GM12878 (cell line): ENCODE measurements at regions not wholly inside any gene's neighbourhood (a gene's known extent, or its start where the extent isn't known, plus 50 kb on each side); places are given as distances from the start of the nearest gene placed in this dataset.

ENCODE experiments used
- ATAC-seq: fragments of 200-7000 bp; cut with Tn5 transposase; 3 replicates; pipeline ENCODE4 v1.9.1; 2020; ENCODE audit warnings: mild to moderate bottlenecking, moderate library complexity
- BruUV-seq: library from RNA; stranded (reverse); fragments of 400-500 nt; replicated peaks from 2 replicates; lab custom pipeline; 2021; lab: Mats Ljungman, UMichigan
- CTCF ChIA-PET: fragments of 300-600 bp; sonication (Branson Sonifier 250); formaldehyde crosslinking; extraction: SDS; loops from one replicate; lab custom pipeline; 2021; ENCODE audit warnings: inconsistent platforms; lab: Yijun Ruan, JAX
- POLR2A ChIA-PET: fragments of 350-600 bp; formaldehyde crosslinking; extraction: SDS; loops from one replicate; lab custom pipeline; 2021; ENCODE audit warnings: inconsistent platforms; lab: Charles Lee
- RAD21 ChIA-PET: fragments of 300-600 bp; sonication (Branson Sonifier 250); formaldehyde crosslinking; loops from one replicate; lab custom pipeline; 2023; ENCODE audit warnings: antibody characterized with exemption; ENCODE audit not compliant: unreplicated experiment; lab: Charles Lee
- SMC1A ChIA-PET: fragments of 300-600 bp; sonication (Branson Sonifier 250); formaldehyde crosslinking; loops from one replicate; lab custom pipeline; 2023; ENCODE audit not compliant: unreplicated experiment, uncharacterized antibody; lab: Charles Lee
- DNase-seq: peaks from one replicate; pipeline ENCODE4 v3.0.0-alpha.2; 2011; ENCODE audit warnings: low read depth, low spot score
- FAIRE-seq: peaks from 3 replicates; lab custom pipeline; 2011; peaks lifted over from hg19 to GRCh38; lab: Jason Lieb, UNC
- H2AFZ ChIP-seq: 2 replicates; pipeline ENCODE4 v1.6.0; 2011; ENCODE audit warnings: low read depth, low read length, control low read depth; ENCODE audit not compliant: control insufficient read depth
- H3K27ac ChIP-seq: 2 replicates; pipeline ENCODE4 v1.5.1; 2011; ENCODE audit warnings: control low read depth; ENCODE audit not compliant: control insufficient read depth, insufficient read depth
- H3K27me3 ChIP-seq, 2 experiments: replicated peaks in 1 of 2; 2 replicates each; pipeline versions ENCODE4 v1.6.0 to v1.6.1; 2011; ENCODE audit warnings: low read length in 1 of 2; ENCODE audit not compliant: control insufficient read depth in 2 of 2, insufficient read depth in 2 of 2
- H3K36me3 ChIP-seq, 2 experiments: 2 replicates each; pipeline ENCODE4 v1.5.1; 2011; ENCODE audit warnings: low read length in 1 of 2; ENCODE audit not compliant: control insufficient read depth in 2 of 2, insufficient read depth in 2 of 2
- H3K4me1 ChIP-seq: 2 replicates; pipeline ENCODE4 v1.6.1; 2011; ENCODE audit warnings: mild to moderate bottlenecking, low read length, moderate library complexity, mixed read lengths; ENCODE audit not compliant: control insufficient read depth, insufficient read depth
- H3K4me2 ChIP-seq: 2 replicates; pipeline ENCODE4 v1.6.0; 2011; ENCODE audit warnings: control low read depth; ENCODE audit not compliant: control insufficient read depth, insufficient read depth
- H3K4me3 ChIP-seq: fragments of 200-600 bp; sonication (generic); 2 replicates; pipeline ENCODE4 v1.5.1; 2016
- H3K79me2 ChIP-seq: 2 replicates; pipeline ENCODE4 v1.6.0; 2011; ENCODE audit warnings: low read length; ENCODE audit not compliant: control insufficient read depth, insufficient read depth
- H3K9ac ChIP-seq: 2 replicates; pipeline ENCODE4 v1.8.0; 2011; ENCODE audit warnings: low read length, control low read depth, mixed read lengths; ENCODE audit not compliant: control insufficient read depth, insufficient read depth
- H3K9me3 ChIP-seq: replicated peaks from 3 replicates; pipeline ENCODE4 v1.5.1; 2011; ENCODE audit warnings: mild to moderate bottlenecking, low read length; ENCODE audit not compliant: control insufficient read depth, insufficient read depth
- H4K20me1 ChIP-seq: 2 replicates; pipeline ENCODE4 v1.6.0; 2011; ENCODE audit not compliant: control insufficient read depth, insufficient read depth
- ATF2 ChIP-seq: IDR thresholded peaks from 2 replicates; pipeline ENCODE4 v1.6.1; 2012; ENCODE audit warnings: low read length, inconsistent platforms
- BCL11A ChIP-seq: IDR thresholded peaks from 2 replicates; pipeline ENCODE4 v1.6.1; 2011; ENCODE audit warnings: low read depth, low read length
- BMI1 ChIP-seq: fragments of 450-650 bp; IDR thresholded peaks from 2 replicates; pipeline ENCODE4 v1.6.1; 2016; ENCODE audit warnings: mild to moderate bottlenecking, moderate library complexity, borderline replicate concordance
- CEBPZ ChIP-seq: fragments of 150-350 bp; IDR thresholded peaks from 2 replicates; pipeline ENCODE4 v1.6.1; 2016; ENCODE audit warnings: low read depth, low read length
- ESRRA ChIP-seq: IDR thresholded peaks from 2 replicates; pipeline ENCODE4 v1.6.1; 2012; ENCODE audit warnings: mild to moderate bottlenecking, low read length, improper control_type of control experiment
- ETV6 ChIP-seq, 2 experiments: fragments of 450-650 bp in 1 of 2; IDR thresholded peaks in 1 of 2; conservative IDR thresholded peaks in 1 of 2; 2 replicates each; pipeline ENCODE4 v1.6.1; 2014; ENCODE audit warnings: antibody characterized with exemption in 1 of 2, borderline replicate concordance in 1 of 2, low read depth in 1 of 2, mild to moderate bottlenecking in 1 of 2, moderate library complexity in 1 of 2
- FOXM1 ChIP-seq: IDR thresholded peaks from 2 replicates; pipeline ENCODE4 v1.6.1; 2012; ENCODE audit warnings: low read depth, mild to moderate bottlenecking, inconsistent platforms, low read length, moderate library complexity
- HDAC2 ChIP-seq: fragments of 200-600 bp; sonication (generic); IDR thresholded peaks from 2 replicates; pipeline ENCODE4 v1.6.1; 2017
- PKNOX1 ChIP-seq: fragments of 450-650 bp; IDR thresholded peaks from 2 replicates; pipeline ENCODE4 v1.6.1; 2016; ENCODE audit warnings: mild to moderate bottlenecking
- POLR2AphosphoS5 ChIP-seq: IDR thresholded peaks from 2 replicates; pipeline ENCODE4 v1.6.1; 2011; ENCODE audit warnings: mild to moderate bottlenecking, low read length, inconsistent platforms
- RCOR1 ChIP-seq: conservative IDR thresholded peaks from 2 replicates; pipeline ENCODE4 v1.6.1; 2012; ENCODE audit warnings: low read depth, low read length, improper control_type of control experiment
- SIX5 ChIP-seq: IDR thresholded peaks from 2 replicates; pipeline ENCODE4 v1.6.1; 2011; ENCODE audit warnings: mild to moderate bottlenecking, low read depth, low read length, moderate library complexity; ENCODE audit not compliant: severe bottlenecking
- SREBF1 ChIP-seq: IDR thresholded peaks from 2 replicates; pipeline ENCODE4 v1.6.1; 2012; ENCODE audit warnings: mild to moderate bottlenecking, low read length
- ZBTB33 ChIP-seq: fragments of 450-650 bp; IDR thresholded peaks from 2 replicates; pipeline ENCODE4 v1.6.1; 2017; ENCODE audit warnings: mild to moderate bottlenecking
- ZNF24 ChIP-seq: fragments of 450-650 bp; IDR thresholded peaks from 2 replicates; pipeline ENCODE4 v1.6.1; 2017; ENCODE audit warnings: antibody characterized with exemption, mild to moderate bottlenecking
- ZNF622 ChIP-seq: fragments of 450-650 bp; IDR thresholded peaks from 2 replicates; pipeline ENCODE4 v1.6.1; 2017; ENCODE audit warnings: mild to moderate bottlenecking, inconsistent platforms
- ZSCAN29 ChIP-seq: fragments of 450-650 bp; IDR thresholded peaks from 2 replicates; pipeline ENCODE4 v1.6.1; 2017; ENCODE audit warnings: mild to moderate bottlenecking, moderate library complexity
- WGBS: methylation state at CpG from one replicate; pipeline ENCODE4 v1.1.6; 2016; ENCODE audit warnings: low lambda C conversion rate; ENCODE audit not compliant: insufficient replicate concordance, insufficient coverage; ENCODE audit errors: missing lambda C conversion rate; 5-methylcytosine and 5-hydroxymethylcytosine counted together
- in situ Hi-C: fragments of 300-500 bp; cut with MboI; formaldehyde crosslinking; loops from 9 replicates; pipeline ENCODE4 v1.14.3; 2018; ENCODE audit warnings: mixed read lengths
- intact Hi-C: fragments of 100-400 bp; cut with micrococcal nuclease; formaldehyde crosslinking; loops from one replicate; pipeline ENCODE4 v1.14.2; 2022; ENCODE audit not compliant: unreplicated experiment

- Histone ChIP-seq H3K27ac (no peak overlapping the region), H3K4me1 (peaks cover 10% of the 10 kb centered on the region), H3K36me3 (no peaks in the 10 kb centered on the region), H2AFZ (no peak overlapping the region), H3K9me3 (no peaks in the 10 kb centered on the region), H3K4me2 (no peak overlapping the region), H4K20me1 (no peaks in the 10 kb centered on the region), H3K4me3 (no peak overlapping the region), H3K9ac (no peak overlapping the region), H3K27me3 (no peaks in the 10 kb centered on the region), H3K79me2 (no peaks in the 10 kb centered on the region)
- ATAC-seq (no peak), FAIRE-seq (no peak), DNase-seq (no peak)
- in situ Hi-C loops (no loop called here), intact Hi-C loops (no loop called here)
- no TSS peak for BruUV-seq
- POLR2A ChIA-PET, result interaction anchor here (0.6 kb wide), 1 partner anchor 35 kb away, joined by 5 read pairs; no protein-coding TSS in a partner anchor
- SMC1A ChIA-PET, result no interaction called here
- RAD21 ChIA-PET, result no interaction called here
- TF ChIP-seq ZSCAN29 (no peak), ZNF622 (no peak), CEBPZ (no peak), ETV6 (conservative IDR thresholded peaks at IDR 0.05 in 1 of 2, IDR thresholded peaks at IDR 0.05 in 1 of 2; ENCODE audit: borderline replicate concordance in 1 of 2, low read depth in 1 of 2) (no peak), POLR2AphosphoS5 (no peak), PKNOX1 (no peak), HDAC2 (no peak), ESRRA (no peak), SIX5 (no peak), BCL11A (no peak), FOXM1 (no peak), SREBF1 (no peak), ATF2 (no peak), RCOR1 (no peak), ZBTB33 (no peak), BMI1 (no peak), ZNF24 (no peak)
- CTCF ChIA-PET, result no interaction called here
- 67% methylated on average over 8 of the region's 8 CpGs for WGBS
These were observed 265.6 kb upstream of the NPVF start for GRCh38 chr7:25493805-25494366.
